CD4-positive, alpha-beta T cell (primary cell): ENCODE measurements at regions not wholly inside any gene's neighbourhood (a gene's known extent, or its start where the extent isn't known, plus 50 kb on each side); places are given as distances from the start of the nearest gene placed in this dataset.

ENCODE experiments used
- ATAC-seq: fragments of 200-7000 bp; cut with Tn5 transposase; one replicate; pipeline ENCODE4 v1.10.0; 2022; ENCODE audit warnings: mild to moderate bottlenecking; ENCODE audit not compliant: poor library complexity
- CTCF ChIA-PET: fragments of 350-600 bp; sonication (Branson Sonifier 250); formaldehyde crosslinking; loops from one replicate; lab custom pipeline; 2021; ENCODE audit warnings: antibody characterized with exemption, inconsistent platforms; lab: Charles Lee
- POLR2A ChIA-PET: fragments of 350-600 bp; sonication (Branson Sonifier 250); formaldehyde crosslinking; loops from one replicate; lab custom pipeline; 2021; ENCODE audit warnings: antibody characterized with exemption, inconsistent platforms; lab: Charles Lee
- DNase-seq, 14 experiments: peaks; one replicate each; pipeline ENCODE4 v3.0.0-alpha.2; 2013 to 2020; ENCODE audit warnings: mixed read lengths in 2 of 14
- H3K27ac ChIP-seq, 2 donors: one replicate each; pipeline versions ENCODE4 v1.5.1 to v1.7.0; 2013; ENCODE audit warnings: low read length in 2 of 2, low read depth in 1 of 2, mild to moderate bottlenecking in 1 of 2
- H3K27me3 ChIP-seq, 2 experiments: 1 replicate in 1 of 2; 2 replicates in 1 of 2; pipeline versions ENCODE4 v1.6.1 to v1.7.0; 2013; ENCODE audit warnings: low read length in 2 of 2, control low read depth in 1 of 2, mild to moderate bottlenecking in 1 of 2, moderate library complexity in 1 of 2; ENCODE audit not compliant: insufficient read depth in 2 of 2, control insufficient read depth in 1 of 2
- H3K36me3 ChIP-seq: one replicate; pipeline ENCODE4 v1.6.1; 2013; ENCODE audit warnings: low read length, control low read depth; ENCODE audit not compliant: insufficient read depth
- H3K4me1 ChIP-seq: one replicate; pipeline ENCODE4 v1.6.1; 2013; ENCODE audit warnings: low read length, control low read depth; ENCODE audit not compliant: insufficient read depth
- H3K4me3 ChIP-seq: one replicate; pipeline ENCODE4 v1.5.1; 2013; ENCODE audit warnings: mild to moderate bottlenecking, low read length, moderate library complexity
- H3K9me3 ChIP-seq, 2 experiments: 1 replicate in 1 of 2; 2 replicates in 1 of 2; pipeline versions ENCODE4 v1.6.1 to v1.7.0; 2013; ENCODE audit warnings: low read length in 2 of 2, mild to moderate bottlenecking in 2 of 2, control low read depth in 1 of 2, moderate library complexity in 1 of 2; ENCODE audit not compliant: control insufficient read depth in 1 of 2, insufficient read depth in 1 of 2
- H3K27ac Mint-ChIP-seq: one replicate; pipeline ENCODE4 v1.8.0; 2020; ENCODE audit warnings: mixed read lengths
- H3K27me3 Mint-ChIP-seq: one replicate; pipeline ENCODE4 v1.8.0; 2021; ENCODE audit warnings: mixed read lengths
- H3K36me3 Mint-ChIP-seq: one replicate; pipeline ENCODE4 v1.8.0; 2021; ENCODE audit warnings: low read depth, mixed read lengths
- H3K4me1 Mint-ChIP-seq: one replicate; pipeline ENCODE4 v1.8.0; 2021; ENCODE audit warnings: low read depth, mixed read lengths
- H3K4me3 Mint-ChIP-seq: one replicate; pipeline ENCODE4 v1.8.0; 2020; ENCODE audit warnings: mild to moderate bottlenecking, mixed read lengths
- H3K9me3 Mint-ChIP-seq: one replicate; pipeline ENCODE4 v1.8.0; 2020; ENCODE audit warnings: mixed read lengths
- intact Hi-C, 2 experiments: fragments of 100-400 bp; cut with DNase I in 1 of 2; cut with micrococcal nuclease in 1 of 2; formaldehyde crosslinking; loops; one replicate each; pipeline versions ENCODE4 v1.15.1 to v1.9.0; 2023 to 2025; cut with DNase I, micrococcal nuclease
- TF ChIP-seq, protein P1 (sequence below): fragments of 200-600 bp; IDR thresholded peaks from one replicate; pipeline ENCODE4 v1.8.0; 2022; ENCODE audit warnings: antibody characterized with exemption, mild to moderate bottlenecking

DNA sequence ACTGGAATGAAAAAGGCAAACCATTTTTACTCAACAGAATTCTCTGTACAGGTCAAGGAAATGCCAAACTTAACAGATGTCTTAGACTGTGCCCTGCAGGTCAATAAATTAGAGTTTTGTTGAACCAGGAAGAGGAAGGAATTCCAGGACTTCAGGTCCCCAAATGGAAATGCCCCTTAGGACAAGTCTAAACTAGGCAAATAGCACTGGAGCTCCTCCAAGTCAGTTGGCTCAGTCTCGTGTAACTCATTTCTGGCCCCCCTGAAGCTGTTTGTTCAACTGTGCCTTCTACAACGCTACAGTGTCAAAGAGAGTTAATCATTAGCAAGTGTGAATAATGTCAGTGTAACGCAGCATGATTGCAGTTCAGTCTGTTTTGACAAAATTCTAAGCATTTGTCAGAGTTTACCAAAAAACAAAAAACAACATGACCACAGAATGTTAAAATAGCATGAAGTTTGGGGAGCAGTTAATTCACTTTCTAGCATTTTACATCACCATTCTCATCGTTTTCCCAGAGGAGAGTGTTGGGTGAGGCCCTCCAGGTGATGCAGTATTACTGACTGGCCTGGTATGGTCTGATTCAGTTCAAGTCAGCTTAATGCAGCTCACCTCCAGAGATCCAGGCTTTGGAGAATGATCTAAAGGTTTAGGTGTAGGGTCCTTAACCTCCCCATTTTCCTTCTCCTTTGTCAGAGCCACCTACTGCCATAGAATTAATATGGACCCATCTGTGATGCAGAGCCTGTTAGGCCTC, 108.1 kb downstream of the AQP4 start:
- no peaks in the 10 kb centered on the region for H3K27me3 Mint-ChIP-seq

DNA sequence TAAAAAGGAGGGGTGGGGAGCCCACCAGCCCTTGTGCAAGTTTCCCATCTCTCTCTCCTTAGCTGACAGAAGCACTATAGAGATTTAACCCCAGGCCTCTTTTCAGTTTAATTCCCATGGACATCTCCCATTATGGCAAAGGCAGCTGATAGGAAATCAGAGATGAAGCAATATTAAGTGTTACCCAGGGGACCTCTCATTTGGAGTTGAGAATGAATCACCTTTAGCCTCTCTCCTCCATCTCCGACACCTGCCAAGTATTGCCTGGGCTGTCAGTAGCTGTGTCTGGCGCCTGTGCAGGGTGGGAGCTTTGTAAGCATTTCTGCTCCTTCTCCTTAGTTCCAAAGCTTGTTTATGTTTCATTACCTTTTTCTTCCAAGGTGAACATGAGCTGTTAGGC, 109.0 kb downstream of the AQP4 start:
- no peak overlapping the region for H3K27ac Mint-ChIP-seq

More for the DNA sequence above, 108.1 kb downstream of the AQP4 start:
- Mint-ChIP-seq H3K27ac (no peak overlapping the region), H3K9me3 (no peaks in the 10 kb centered on the region), H3K36me3 (no peaks in the 10 kb centered on the region), H3K4me3 (no peak overlapping the region), H3K4me1 (no peaks in the 10 kb centered on the region)
- Histone ChIP-seq H3K4me1 (no peaks in the 10 kb centered on the region), H3K27ac (no peak overlapping the region), H3K27me3 (no peaks in the 10 kb centered on the region), H3K36me3 (no peaks in the 10 kb centered on the region), H3K4me3 (no peak overlapping the region), H3K9me3 (peaks cover 0 to 9% of the 10 kb centered on the region in 2 experiments)
- POLR2A ChIA-PET, result no interaction called here
- CTCF ChIA-PET, result no interaction called here
- TF ChIP-seq, protein P1, sequence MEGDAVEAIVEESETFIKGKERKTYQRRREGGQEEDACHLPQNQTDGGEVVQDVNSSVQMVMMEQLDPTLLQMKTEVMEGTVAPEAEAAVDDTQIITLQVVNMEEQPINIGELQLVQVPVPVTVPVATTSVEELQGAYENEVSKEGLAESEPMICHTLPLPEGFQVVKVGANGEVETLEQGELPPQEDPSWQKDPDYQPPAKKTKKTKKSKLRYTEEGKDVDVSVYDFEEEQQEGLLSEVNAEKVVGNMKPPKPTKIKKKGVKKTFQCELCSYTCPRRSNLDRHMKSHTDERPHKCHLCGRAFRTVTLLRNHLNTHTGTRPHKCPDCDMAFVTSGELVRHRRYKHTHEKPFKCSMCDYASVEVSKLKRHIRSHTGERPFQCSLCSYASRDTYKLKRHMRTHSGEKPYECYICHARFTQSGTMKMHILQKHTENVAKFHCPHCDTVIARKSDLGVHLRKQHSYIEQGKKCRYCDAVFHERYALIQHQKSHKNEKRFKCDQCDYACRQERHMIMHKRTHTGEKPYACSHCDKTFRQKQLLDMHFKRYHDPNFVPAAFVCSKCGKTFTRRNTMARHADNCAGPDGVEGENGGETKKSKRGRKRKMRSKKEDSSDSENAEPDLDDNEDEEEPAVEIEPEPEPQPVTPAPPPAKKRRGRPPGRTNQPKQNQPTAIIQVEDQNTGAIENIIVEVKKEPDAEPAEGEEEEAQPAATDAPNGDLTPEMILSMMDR, result no peak
- intact Hi-C loops, result no loop called here
- DNase-seq (no peak), ATAC-seq (no peak)

DNA sequence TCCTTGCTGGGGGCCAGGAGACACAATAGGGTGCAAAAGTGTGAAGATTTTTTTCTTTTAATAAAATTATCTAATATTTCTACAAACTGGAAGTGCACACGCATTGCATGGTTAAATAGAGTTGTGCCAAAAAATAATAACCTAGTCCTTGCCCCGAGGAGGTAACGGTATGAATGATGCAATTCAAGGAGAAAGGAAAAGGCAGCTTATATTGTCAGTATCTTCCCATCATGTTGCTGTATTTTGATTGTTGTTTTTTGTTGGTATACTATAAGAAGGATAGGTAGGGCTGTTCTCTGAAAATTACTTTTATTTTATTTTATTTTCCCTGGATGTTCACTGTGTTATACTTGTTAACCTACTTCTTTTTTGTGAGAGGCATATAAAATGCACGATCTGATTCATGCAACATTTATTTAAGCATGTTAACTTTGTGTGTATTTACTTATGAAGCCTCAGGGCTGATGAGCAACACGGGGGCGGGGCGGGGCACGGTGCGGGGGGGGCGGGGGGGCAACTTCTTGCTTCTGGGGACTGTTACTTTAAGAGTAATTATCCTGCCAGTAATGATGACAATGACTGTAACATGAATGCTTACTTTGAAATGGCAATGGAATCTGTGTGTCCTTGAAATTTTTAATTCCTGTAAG, 118.6 kb downstream of the AQP4 start:
- ChIA-PET CTCF (no interaction called here), POLR2A (no interaction called here)
- Mint-ChIP-seq H3K27me3 (no peaks in the 10 kb centered on the region), H3K4me1 (no peaks in the 10 kb centered on the region), H3K9me3 (no peaks in the 10 kb centered on the region), H3K4me3 (no peak overlapping the region), H3K27ac (no peak overlapping the region), H3K36me3 (no peaks in the 10 kb centered on the region)
- intact Hi-C loops, result no loop called here
- Histone ChIP-seq H3K4me3 (no peak overlapping the region), H3K27me3 (no peaks in the 10 kb centered on the region), H3K9me3 (no peaks in the 10 kb centered on the region), H3K4me1 (no peaks in the 10 kb centered on the region), H3K27ac (no peak overlapping the region), H3K36me3 (no peaks in the 10 kb centered on the region)
- ATAC-seq (no peak), DNase-seq (no peak)
- TF ChIP-seq, protein P1, result no peak

More for the DNA sequence above, 109.0 kb downstream of the AQP4 start:
- Mint-ChIP-seq H3K27me3 (no peaks in the 10 kb centered on the region), H3K9me3 (no peaks in the 10 kb centered on the region), H3K4me1 (no peaks in the 10 kb centered on the region), H3K4me3 (no peak overlapping the region), H3K36me3 (no peaks in the 10 kb centered on the region)
- no peak overlapping the region for H3K27ac ChIP-seq
- peaks cover 0 to 4% of the 10 kb centered on the region in 2 experiments for H3K9me3 ChIP-seq
- CTCF ChIA-PET, result interaction anchor here (0.7 kb wide), 1 partner anchor 538 kb away, joined by 3 read pairs; no protein-coding TSS in a partner anchor
- TF ChIP-seq, protein P1, result no peak
- H3K36me3 ChIP-seq, result no peaks in the 10 kb centered on the region
- no peak for ATAC-seq
- no peak for DNase-seq
- intact Hi-C loops, result no loop called here
- H3K27me3 ChIP-seq, result no peaks in the 10 kb centered on the region
- H3K4me1 ChIP-seq, result no peaks in the 10 kb centered on the region
- no peak overlapping the region for H3K4me3 ChIP-seq
- POLR2A ChIA-PET, result no interaction called here
